ENCODE measurements at regions not wholly inside any gene's neighbourhood (a gene's known extent, or its start where the extent isn't known, plus 50 kb on each side); places are given as distances from the start of the nearest gene placed in this dataset.
"Not testable (repeated sequence)": the region's sequence is repeated elsewhere in the genome, so short reads cannot be mapped to it uniquely, and the experiment has no call there.

DNA sequence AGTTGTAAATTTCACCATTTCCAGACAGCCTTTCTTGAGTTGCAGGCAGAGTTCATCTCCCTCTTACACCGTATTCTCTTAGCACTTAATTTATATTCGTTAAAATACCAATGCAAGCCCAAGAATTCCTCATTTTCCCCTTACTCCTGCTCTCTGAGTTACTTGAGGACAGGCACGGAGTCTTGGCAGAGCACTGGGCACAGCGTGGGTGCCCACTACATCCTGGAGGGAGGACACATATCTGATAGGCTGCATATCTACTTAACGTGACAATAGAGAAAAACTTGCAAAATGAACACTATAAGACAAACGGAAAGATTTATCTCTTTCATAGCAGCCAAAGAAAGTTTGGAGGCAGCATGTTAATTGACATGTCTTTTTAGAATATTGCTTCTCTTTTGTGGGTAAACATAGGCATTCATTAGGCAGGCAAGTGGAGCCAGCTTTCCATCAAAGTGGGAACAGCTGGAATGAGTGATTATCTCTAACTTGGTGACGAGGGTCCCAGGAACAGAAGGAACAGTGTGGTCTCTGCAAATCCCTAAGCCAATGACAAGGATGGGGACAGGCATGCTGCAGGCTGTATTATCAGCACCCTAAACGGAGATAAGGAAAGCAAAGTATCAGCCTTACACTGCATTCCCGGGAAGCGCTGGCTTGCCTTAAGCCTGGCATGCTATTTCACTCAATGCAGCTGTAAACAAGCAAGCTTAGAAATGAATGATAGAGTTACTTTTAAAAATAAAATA, 116.5 kb downstream of the RTP4 start:
- POLR2A ChIA-PET = no interaction called here
- intact Hi-C loops (cut with DNase I, micrococcal nuclease) = no loop called here

DNA sequence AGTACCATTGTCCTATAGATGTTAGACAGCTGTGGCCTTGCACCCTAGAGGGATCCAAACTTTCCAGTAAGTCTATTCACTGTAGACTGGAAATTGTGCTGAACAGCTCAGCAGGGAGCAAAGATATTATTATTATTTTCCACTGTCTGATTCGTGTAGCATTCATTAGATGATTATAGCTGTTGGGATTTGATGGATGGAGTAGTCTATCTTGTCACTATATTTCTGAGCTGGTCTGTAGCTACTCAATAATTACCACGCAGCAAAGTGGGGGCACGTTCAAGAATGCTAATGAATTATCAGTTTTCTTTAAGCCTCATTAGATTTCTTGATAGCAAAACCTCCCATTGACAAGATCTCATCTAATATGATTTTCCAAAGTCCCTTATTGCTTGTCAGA, 113.2 kb downstream of the RTP4 start:
- TF ChIP-seq, protein P1, sequence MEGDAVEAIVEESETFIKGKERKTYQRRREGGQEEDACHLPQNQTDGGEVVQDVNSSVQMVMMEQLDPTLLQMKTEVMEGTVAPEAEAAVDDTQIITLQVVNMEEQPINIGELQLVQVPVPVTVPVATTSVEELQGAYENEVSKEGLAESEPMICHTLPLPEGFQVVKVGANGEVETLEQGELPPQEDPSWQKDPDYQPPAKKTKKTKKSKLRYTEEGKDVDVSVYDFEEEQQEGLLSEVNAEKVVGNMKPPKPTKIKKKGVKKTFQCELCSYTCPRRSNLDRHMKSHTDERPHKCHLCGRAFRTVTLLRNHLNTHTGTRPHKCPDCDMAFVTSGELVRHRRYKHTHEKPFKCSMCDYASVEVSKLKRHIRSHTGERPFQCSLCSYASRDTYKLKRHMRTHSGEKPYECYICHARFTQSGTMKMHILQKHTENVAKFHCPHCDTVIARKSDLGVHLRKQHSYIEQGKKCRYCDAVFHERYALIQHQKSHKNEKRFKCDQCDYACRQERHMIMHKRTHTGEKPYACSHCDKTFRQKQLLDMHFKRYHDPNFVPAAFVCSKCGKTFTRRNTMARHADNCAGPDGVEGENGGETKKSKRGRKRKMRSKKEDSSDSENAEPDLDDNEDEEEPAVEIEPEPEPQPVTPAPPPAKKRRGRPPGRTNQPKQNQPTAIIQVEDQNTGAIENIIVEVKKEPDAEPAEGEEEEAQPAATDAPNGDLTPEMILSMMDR (IDR thresholded peaks at IDR 0.05) = no peak
- ChIA-PET CTCF (no interaction called here), POLR2A (no interaction called here)
- Histone ChIP-seq H3K4me3 (ENCODE audit: low read length) (no peak overlapping the region), H3K9me3 (ENCODE audit: control insufficient read depth in 1 of 2, insufficient read depth in 1 of 2, low read length in 2 of 2) (no peaks in the 10 kb centered on the region), H3K27me3 (ENCODE audit: control insufficient read depth in 1 of 2, insufficient read depth in 2 of 2, low read length in 2 of 2) (peaks cover 0 to 2% of the 10 kb centered on the region in 2 experiments), H3K36me3 (ENCODE audit: insufficient read depth, low read length) (no peaks in the 10 kb centered on the region), H3K27ac (ENCODE audit: low read depth in 1 of 2, low read length in 2 of 2) (no peak overlapping the region), H3K4me1 (ENCODE audit: insufficient read depth, low read length) (no peaks in the 10 kb centered on the region)
- H3K36me3 Mint-ChIP-seq (ENCODE audit: low read depth) = no peaks in the 10 kb centered on the region
- no peaks in the 10 kb centered on the region for H3K4me1 Mint-ChIP-seq (ENCODE audit: low read depth)
- H3K9me3 Mint-ChIP-seq = peaks cover 7% of the 10 kb centered on the region
- no peak overlapping the region for H3K4me3 Mint-ChIP-seq
- H3K27ac Mint-ChIP-seq = no peak overlapping the region
- DNase-seq (no peak), ATAC-seq (ENCODE audit: poor library complexity) (no peak)
- intact Hi-C loops (cut with DNase I, micrococcal nuclease) = no loop called here
- peaks cover 49% of the 10 kb centered on the region for H3K27me3 Mint-ChIP-seq

More for the DNA sequence above, 116.5 kb downstream of the RTP4 start:
- Histone ChIP-seq H3K4me1 (ENCODE audit: insufficient read depth, low read length) (no peaks in the 10 kb centered on the region), H3K27ac (ENCODE audit: low read depth in 1 of 2, low read length in 2 of 2) (no peak overlapping the region), H3K36me3 (ENCODE audit: insufficient read depth, low read length) (no peaks in the 10 kb centered on the region), H3K9me3 (ENCODE audit: control insufficient read depth in 1 of 2, insufficient read depth in 1 of 2, low read length in 2 of 2) (no peaks in the 10 kb centered on the region), H3K4me3 (ENCODE audit: low read length) (no peak overlapping the region), H3K27me3 (ENCODE audit: control insufficient read depth in 1 of 2, insufficient read depth in 2 of 2, low read length in 2 of 2) (peaks cover 0 to 2% of the 10 kb centered on the region in 2 experiments)
- TF ChIP-seq, protein P1 (IDR thresholded peaks at IDR 0.05) = no peak
- no peak overlapping the region for H3K4me3 Mint-ChIP-seq
- no peaks in the 10 kb centered on the region for H3K36me3 Mint-ChIP-seq (ENCODE audit: low read depth)
- H3K9me3 Mint-ChIP-seq = peaks cover 2% of the 10 kb centered on the region
- ATAC-seq (ENCODE audit: poor library complexity) (no peak), DNase-seq (no peak)
- no peaks in the 10 kb centered on the region for H3K4me1 Mint-ChIP-seq (ENCODE audit: low read depth)
- peaks cover 56% of the 10 kb centered on the region for H3K27me3 Mint-ChIP-seq
- CTCF ChIA-PET = interaction anchor here (0.6 kb wide), 1 partner anchor 1691 kb away, joined by 3 read pairs; no protein-coding TSS in a partner anchor
- H3K27ac Mint-ChIP-seq = no peak overlapping the region

DNA sequence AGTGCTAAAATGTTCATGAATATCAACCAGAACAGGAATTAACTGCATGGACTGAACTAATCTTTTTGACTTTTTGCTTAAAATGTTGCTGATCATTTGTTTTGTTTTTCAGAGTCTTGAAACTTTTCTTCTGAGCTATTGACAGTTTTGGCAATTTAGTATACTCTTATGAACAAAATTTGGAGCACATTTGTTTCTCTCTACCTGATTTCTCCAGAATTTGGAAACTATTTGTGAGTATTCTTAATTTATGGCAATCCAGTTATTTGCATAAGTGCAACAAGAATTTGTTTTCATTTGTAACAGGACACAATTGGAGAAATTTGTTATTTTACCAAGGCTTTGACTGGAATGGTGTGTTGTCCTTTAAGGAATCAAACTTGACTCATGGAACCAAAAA, 107.4 kb downstream of the RTP4 start:
- H3K27me3 Mint-ChIP-seq = peaks cover 20% of the 10 kb centered on the region
- H3K4me3 Mint-ChIP-seq; intact Hi-C loops (cut with DNase I, micrococcal nuclease); H3K27ac ChIP-seq (ENCODE audit: low read depth in 1 of 2, low read length in 2 of 2); H3K9me3 Mint-ChIP-seq; H3K4me1 ChIP-seq (ENCODE audit: insufficient read depth, low read length); H3K36me3 Mint-ChIP-seq (ENCODE audit: low read depth); H3K4me3 ChIP-seq (ENCODE audit: low read length); H3K4me1 Mint-ChIP-seq (ENCODE audit: low read depth); H3K36me3 ChIP-seq (ENCODE audit: insufficient read depth, low read length); DNase-seq; H3K27ac Mint-ChIP-seq; CTCF ChIA-PET; H3K27me3 ChIP-seq (ENCODE audit: control insufficient read depth in 1 of 2, insufficient read depth in 2 of 2, low read length in 2 of 2); POLR2A ChIA-PET; ATAC-seq (ENCODE audit: poor library complexity): not testable (repeated sequence)
- peaks cover 4 to 18% of the 10 kb centered on the region in 2 experiments for H3K9me3 ChIP-seq (ENCODE audit: control insufficient read depth in 1 of 2, insufficient read depth in 1 of 2, low read length in 2 of 2)

Data from CD4-positive, alpha-beta T cell (primary cell).